Heart right ventricle (tissue), 16 donors: ENCODE measurements at regions not wholly inside any gene's neighbourhood (a gene's known extent, or its start where the extent isn't known, plus 50 kb on each side); places are given as distances from the start of the nearest gene placed in this dataset.

Experiments
- ATAC-seq, 8 donors: fragments of 200-7000 bp; cut with Tn5 transposase; one replicate each; pipeline ENCODE4 v1.9.1; 2020; ENCODE audit warnings: mild to moderate bottlenecking in 8 of 8, moderate library complexity in 8 of 8, moderate number of reproducible peaks in 1 of 8
- DNase-seq, 2 donors: peaks; one replicate each; pipeline ENCODE4 v3.0.0-alpha.2; 2020
- H3K27ac ChIP-seq, 10 donors: fragments of 200-600 bp; sonication (generic) in 2 of 10; one replicate each; pipeline versions ENCODE4 v1.5.0 to v1.8.0; 2020 to 2022; ENCODE audit warnings: mild to moderate bottlenecking in 3 of 10
- H3K27me3 ChIP-seq, 7 donors: fragments of 200-600 bp; one replicate each; pipeline ENCODE4 v1.8.0; 2021 to 2022; ENCODE audit warnings: mild to moderate bottlenecking in 2 of 7
- H3K36me3 ChIP-seq, 9 donors: fragments of 200-600 bp; sonication (generic) in 1 of 9; one replicate each; pipeline versions ENCODE4 v1.5.0 to v1.8.0; 2020 to 2022; ENCODE audit warnings: mild to moderate bottlenecking in 2 of 9
- H3K4me1 ChIP-seq, 9 donors: fragments of 200-600 bp; sonication (generic) in 1 of 9; one replicate each; pipeline versions ENCODE4 v1.5.0 to v1.8.0; 2020 to 2022; ENCODE audit warnings: mild to moderate bottlenecking in 4 of 9
- H3K4me3 ChIP-seq, 10 donors: fragments of 200-600 bp; sonication (generic) in 2 of 10; one replicate each; pipeline versions ENCODE4 v1.5.0 to v1.8.0; 2020 to 2022; ENCODE audit warnings: mild to moderate bottlenecking in 7 of 10, moderate library complexity in 2 of 10
- H3K9me3 ChIP-seq, 11 donors: fragments of 200-600 bp in 10 of 11; sonication (generic) in 2 of 11; one replicate each; pipeline versions ENCODE4 v1.5.0 to v1.8.0; 2013 to 2022; ENCODE audit warnings: mild to moderate bottlenecking in 2 of 11, control low read depth in 1 of 11, moderate library complexity in 1 of 11
- WGBS, 2 donors: extraction: QIAGEN DNeasy Blood & Tissue Kit; methylation state at CpG; one replicate each; pipeline ENCODE4 v1.1.7; 2013; ENCODE audit warnings: inconsistent platforms in 1 of 2; 5-methylcytosine and 5-hydroxymethylcytosine counted together
- intact Hi-C, 10 donors: fragments of 100-400 bp; cut with DNase I; formaldehyde crosslinking; loops; one replicate each; pipeline versions ENCODE4 v1.11.1 to v1.14.2; 2022
- TF ChIP-seq, protein P1 (sequence below), 9 donors: fragments of 200-600 bp; sonication (generic) in 2 of 9; IDR thresholded peaks; one replicate each; pipeline versions ENCODE4 v1.5.0 to v1.8.0; 2021 to 2022; ENCODE audit warnings: antibody characterized with exemption in 9 of 9, mild to moderate bottlenecking in 5 of 9, moderate library complexity in 1 of 9
- donor health status: Arrhythmogenic right ventricular cardiomyopathy.
- donor health status: ischemic (EF 13 %, LVEDD 7.1; RV severe dilation, severe dysfunction).
- donor health status: healthy with polysubstance abuse.
- donor health status: DM: no; HTN: yes; CAD: no.
- donor health status: DM: no; HTN: no; CAD: no.
- donor health status: ischemic (EF 25% LVEDD 6.9; RV normal size, moderate dysfunction).
- donor health status: ischemic (EF 25% LVEDD 5.7; RV mildly dilated, moderate dysfunction).
- donor health status: healthy.
- donor health status: DM: yes; HTN: yes; CAD: no.
- donor health status: Ischemic cardiomyopathy.
- donor health status: ischemic (EF 35%, LVEDD 5.7; RV mildly dilated, moderate dysfunction).
- donor health status: nonischemic (EF 11% LVEDD 7.7; RV severe dilation, severe dysfunction).
- donor health status: DM: yes; HTN: yes; CAD: no.
- donor health status: PGD.
- donor health status: ischemic (EF 29% LVEDD 5.4; RV normal size, mild dysfunction).
- donor health status: nonischemic (EF 23%, LVEDD 6.1; RV moderate dilation, normal function).

- Histone ChIP-seq H3K9me3 (no peaks in the 10 kb centered on the region), H3K4me3 (no peak overlapping the region), H3K27ac (no peak overlapping the region), H3K4me1 (no peaks in the 10 kb centered on the region), H3K36me3 (no peaks in the 10 kb centered on the region), H3K27me3 (no peaks in the 10 kb centered on the region)
- ATAC-seq (no peak), DNase-seq (no peak)
- intact Hi-C loops: no loop called here
- TF ChIP-seq, protein P1, sequence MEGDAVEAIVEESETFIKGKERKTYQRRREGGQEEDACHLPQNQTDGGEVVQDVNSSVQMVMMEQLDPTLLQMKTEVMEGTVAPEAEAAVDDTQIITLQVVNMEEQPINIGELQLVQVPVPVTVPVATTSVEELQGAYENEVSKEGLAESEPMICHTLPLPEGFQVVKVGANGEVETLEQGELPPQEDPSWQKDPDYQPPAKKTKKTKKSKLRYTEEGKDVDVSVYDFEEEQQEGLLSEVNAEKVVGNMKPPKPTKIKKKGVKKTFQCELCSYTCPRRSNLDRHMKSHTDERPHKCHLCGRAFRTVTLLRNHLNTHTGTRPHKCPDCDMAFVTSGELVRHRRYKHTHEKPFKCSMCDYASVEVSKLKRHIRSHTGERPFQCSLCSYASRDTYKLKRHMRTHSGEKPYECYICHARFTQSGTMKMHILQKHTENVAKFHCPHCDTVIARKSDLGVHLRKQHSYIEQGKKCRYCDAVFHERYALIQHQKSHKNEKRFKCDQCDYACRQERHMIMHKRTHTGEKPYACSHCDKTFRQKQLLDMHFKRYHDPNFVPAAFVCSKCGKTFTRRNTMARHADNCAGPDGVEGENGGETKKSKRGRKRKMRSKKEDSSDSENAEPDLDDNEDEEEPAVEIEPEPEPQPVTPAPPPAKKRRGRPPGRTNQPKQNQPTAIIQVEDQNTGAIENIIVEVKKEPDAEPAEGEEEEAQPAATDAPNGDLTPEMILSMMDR (IDR thresholded peaks at IDR 0.05): no peak
Measured at GRCh38 chr4:101515566-101515965, 168.2 kb upstream of the PPP3CA start.

DNA sequence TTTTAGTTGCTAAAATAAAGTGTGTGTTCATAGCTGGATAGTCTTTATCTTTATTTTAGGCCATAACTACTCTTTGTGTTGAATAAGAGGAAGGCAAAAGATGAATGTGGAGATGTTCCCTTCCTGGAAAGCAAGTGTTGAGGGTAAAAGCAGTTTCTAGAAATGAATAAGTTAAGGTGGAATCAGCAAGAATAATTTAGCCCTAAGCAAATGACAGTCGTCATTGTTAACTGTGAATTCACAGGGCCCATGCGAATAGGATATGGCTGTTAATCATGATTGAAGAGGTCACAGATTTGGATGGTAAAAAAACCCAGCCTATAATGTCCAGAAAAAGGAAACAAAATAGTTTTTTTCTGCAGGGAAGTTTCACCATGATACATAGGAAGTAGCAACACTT, 167.8 kb upstream of the PPP3CA start:
- no peaks in the 10 kb centered on the region for H3K27me3 ChIP-seq
- H3K4me1 ChIP-seq: no peaks in the 10 kb centered on the region
- H3K4me3 ChIP-seq: no peak overlapping the region
- intact Hi-C loops: no loop called here
- TF ChIP-seq, protein P1 (IDR thresholded peaks at IDR 0.05): no peak
- H3K36me3 ChIP-seq: no peaks in the 10 kb centered on the region
- no peak overlapping the region for H3K27ac ChIP-seq
- DNase-seq: no peak
- H3K9me3 ChIP-seq: no peaks in the 10 kb centered on the region
- WGBS, 2 donors: 88 to 96% methylated on average over 2 of the region's 2 CpGs
- ATAC-seq: no peak

- DNase-seq: no peak
- intact Hi-C loops: no loop called here
- Histone ChIP-seq H3K4me3 (no peak overlapping the region), H3K4me1 (no peaks in the 10 kb centered on the region), H3K36me3 (no peaks in the 10 kb centered on the region), H3K9me3 (no peaks in the 10 kb centered on the region), H3K27ac (no peak overlapping the region), H3K27me3 (no peaks in the 10 kb centered on the region)
- 91 to 95% methylated on average over 2 of the region's 2 CpGs for WGBS, 2 donors
- ATAC-seq: no peak
- TF ChIP-seq, protein P1 (IDR thresholded peaks at IDR 0.05): no peak
Measured at GRCh38 chr4:101512416-101512815, 165.1 kb upstream of the PPP3CA start.

GRCh38 chr4:101501421-101501820, 154.1 kb upstream of the PPP3CA start:
- no peaks in the 10 kb centered on the region for H3K9me3 ChIP-seq
- ATAC-seq (no peak), DNase-seq (no peak)
- no peak overlapping the region for H3K27ac ChIP-seq
- no peaks in the 10 kb centered on the region for H3K36me3 ChIP-seq
- no peak overlapping the region for H3K4me3 ChIP-seq
- TF ChIP-seq, protein P1 (IDR thresholded peaks at IDR 0.05): no peak
- H3K27me3 ChIP-seq: no peaks in the 10 kb centered on the region
- no peaks in the 10 kb centered on the region for H3K4me1 ChIP-seq
- intact Hi-C loops: no loop called here

DNA sequence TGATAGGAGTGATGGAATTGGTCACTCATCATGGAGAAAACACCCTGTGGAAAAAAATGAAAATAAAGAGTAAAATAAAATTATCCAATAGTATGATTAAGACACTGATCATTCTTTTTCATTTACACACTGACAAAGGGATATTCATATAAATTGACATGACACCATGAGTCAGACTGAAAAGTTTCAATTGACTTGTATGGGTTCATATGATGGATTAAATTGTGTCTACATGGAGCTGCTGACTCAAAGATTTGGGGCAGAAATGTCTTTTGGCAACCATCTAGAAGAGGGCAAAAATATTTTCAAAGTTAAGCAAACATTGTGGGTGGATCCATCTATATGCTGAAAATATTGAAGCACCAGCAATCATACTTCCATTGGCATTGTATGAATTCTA, 153.4 kb upstream of the PPP3CA start:
- intact Hi-C loops: no loop called here
- H3K27ac ChIP-seq: no peak overlapping the region
- no peak overlapping the region for H3K4me3 ChIP-seq
- no peaks in the 10 kb centered on the region for H3K36me3 ChIP-seq
- H3K9me3 ChIP-seq: no peaks in the 10 kb centered on the region
- no peaks in the 10 kb centered on the region for H3K4me1 ChIP-seq
- DNase-seq: no peak
- TF ChIP-seq, protein P1 (IDR thresholded peaks at IDR 0.05): no peak
- ATAC-seq: no peak
- no peaks in the 10 kb centered on the region for H3K27me3 ChIP-seq
